Thoracic aorta (tissue), 2 donors: ENCODE measurements at regions not wholly inside any gene's neighbourhood (a gene's known extent, or its start where the extent isn't known, plus 50 kb on each side); places are given as distances from the start of the nearest gene placed in this dataset.

Experiments used
- ATAC-seq: fragments of 150-250 bp; one replicate; pipeline ENCODE4 v1.8.0; 2017; ENCODE audit warnings: low read depth; ENCODE audit not compliant: insufficient number of reproducible peaks, low FRiP score
- DNase-seq: peaks from one replicate; pipeline ENCODE4 v3.0.0-alpha.2; 2020; ENCODE audit warnings: low spot score
- H3K27ac ChIP-seq, 2 donors: fragments of 200-600 bp; sonication (generic); 1 replicate in 1 of 2; 2 replicates in 1 of 2; pipeline ENCODE4 v1.5.1; 2016; ENCODE audit warnings: mild to moderate bottlenecking in 2 of 2, moderate library complexity in 2 of 2
- H3K27me3 ChIP-seq: fragments of 200-600 bp; sonication (generic); replicated peaks from 2 replicates; pipeline ENCODE4 v1.6.0; 2016; ENCODE audit warnings: mild to moderate bottlenecking; ENCODE audit not compliant: insufficient read depth
- H3K36me3 ChIP-seq: fragments of 200-600 bp; sonication (generic); one replicate; pipeline ENCODE4 v1.5.1; 2016
- H3K4me1 ChIP-seq, 2 donors: fragments of 200-600 bp; sonication (generic); 1 replicate in 1 of 2; 2 replicates in 1 of 2; pipeline versions ENCODE4 v1.5.1 to v1.6.0; 2016; ENCODE audit warnings: low read depth in 2 of 2, mild to moderate bottlenecking in 1 of 2; ENCODE audit not compliant: control insufficient read depth in 1 of 2
- H3K4me3 ChIP-seq: fragments of 200-600 bp; sonication (generic); 2 replicates; pipeline ENCODE4 v1.5.1; 2016; ENCODE audit warnings: mild to moderate bottlenecking
- H3K9me3 ChIP-seq: fragments of 200-600 bp; sonication (generic); 2 replicates; pipeline ENCODE4 v1.5.1; 2016
- TF ChIP-seq, protein P1 (sequence below): fragments of 200-600 bp; sonication (generic); IDR thresholded peaks from one replicate; pipeline ENCODE4 v1.5.1; 2019; ENCODE audit warnings: antibody characterized with exemption

DNA sequence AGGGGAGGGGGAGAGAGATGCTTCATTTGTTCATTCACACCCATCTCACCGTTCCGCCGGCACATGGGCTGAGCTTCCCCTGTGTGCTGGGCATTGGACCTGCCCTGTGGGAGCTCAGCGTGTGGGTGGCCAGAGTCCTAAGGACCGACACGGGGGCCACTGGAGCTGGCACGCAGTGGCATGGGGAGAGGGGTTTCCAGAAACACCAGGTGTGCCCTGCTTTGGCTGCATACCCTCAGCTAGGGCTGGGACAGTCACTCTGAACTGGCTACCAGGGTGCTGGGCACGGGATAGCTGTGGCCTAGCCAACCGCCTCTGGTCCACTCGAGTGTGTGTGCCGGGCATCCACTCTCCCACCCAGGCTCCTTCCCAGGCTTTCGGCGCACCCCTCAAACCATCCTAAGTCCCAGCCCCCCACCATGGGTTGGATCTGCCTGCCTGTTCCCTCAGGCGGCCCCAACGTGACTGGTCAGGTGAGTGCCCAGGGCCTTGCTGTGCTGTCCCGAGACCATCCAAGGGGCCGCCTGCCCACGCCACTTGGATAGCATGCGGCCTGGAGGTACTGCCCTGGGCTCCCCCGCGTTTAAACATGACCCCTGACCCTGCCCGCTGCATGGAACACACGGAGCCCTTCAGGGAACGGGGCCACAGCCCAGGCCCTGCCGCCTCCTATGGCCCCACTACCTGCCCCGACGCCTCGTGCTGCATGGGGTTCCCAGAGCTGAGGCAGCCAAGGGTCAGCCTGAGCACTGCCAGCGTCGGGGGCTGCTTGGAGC is 51.6 kb upstream of the LINC01488 start:
- peaks cover 1% of the 10 kb centered on the region for H3K9me3 ChIP-seq
- H3K27ac ChIP-seq = no peak overlapping the region
- no peak overlapping the region for H3K4me3 ChIP-seq
- DNase-seq (no peak), ATAC-seq (no peak)
- H3K4me1 ChIP-seq = no peaks in the 10 kb centered on the region
- no peaks in the 10 kb centered on the region for H3K27me3 ChIP-seq
- H3K36me3 ChIP-seq = no peaks in the 10 kb centered on the region
- TF ChIP-seq, protein P1, sequence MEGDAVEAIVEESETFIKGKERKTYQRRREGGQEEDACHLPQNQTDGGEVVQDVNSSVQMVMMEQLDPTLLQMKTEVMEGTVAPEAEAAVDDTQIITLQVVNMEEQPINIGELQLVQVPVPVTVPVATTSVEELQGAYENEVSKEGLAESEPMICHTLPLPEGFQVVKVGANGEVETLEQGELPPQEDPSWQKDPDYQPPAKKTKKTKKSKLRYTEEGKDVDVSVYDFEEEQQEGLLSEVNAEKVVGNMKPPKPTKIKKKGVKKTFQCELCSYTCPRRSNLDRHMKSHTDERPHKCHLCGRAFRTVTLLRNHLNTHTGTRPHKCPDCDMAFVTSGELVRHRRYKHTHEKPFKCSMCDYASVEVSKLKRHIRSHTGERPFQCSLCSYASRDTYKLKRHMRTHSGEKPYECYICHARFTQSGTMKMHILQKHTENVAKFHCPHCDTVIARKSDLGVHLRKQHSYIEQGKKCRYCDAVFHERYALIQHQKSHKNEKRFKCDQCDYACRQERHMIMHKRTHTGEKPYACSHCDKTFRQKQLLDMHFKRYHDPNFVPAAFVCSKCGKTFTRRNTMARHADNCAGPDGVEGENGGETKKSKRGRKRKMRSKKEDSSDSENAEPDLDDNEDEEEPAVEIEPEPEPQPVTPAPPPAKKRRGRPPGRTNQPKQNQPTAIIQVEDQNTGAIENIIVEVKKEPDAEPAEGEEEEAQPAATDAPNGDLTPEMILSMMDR = no peak

DNA sequence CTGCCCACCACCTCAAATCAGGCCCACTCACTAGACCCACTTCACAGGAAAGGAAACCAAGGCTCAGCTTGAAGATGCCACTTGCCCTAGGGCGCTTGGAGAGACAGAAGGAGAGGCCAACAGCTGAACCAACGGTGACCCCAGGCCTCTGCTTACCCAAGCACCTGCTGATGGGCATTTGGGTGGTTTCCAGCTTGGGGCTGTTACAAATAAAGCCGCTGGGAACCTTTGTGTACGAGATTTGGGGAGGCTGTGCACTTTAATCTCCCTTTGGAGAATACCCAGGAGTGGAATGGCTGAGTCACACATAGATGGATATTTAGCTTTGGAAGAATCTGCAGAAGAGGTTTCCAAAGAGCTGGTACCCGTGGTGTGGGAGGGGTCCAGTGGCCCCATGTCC is 50.9 kb upstream of the LINC01488 start:
- H3K4me1 ChIP-seq = no peaks in the 10 kb centered on the region
- H3K27me3 ChIP-seq = no peaks in the 10 kb centered on the region
- H3K36me3 ChIP-seq = no peaks in the 10 kb centered on the region
- ATAC-seq (no peak), DNase-seq (no peak)
- no peak overlapping the region for H3K27ac ChIP-seq
- TF ChIP-seq, protein P1 = no peak
- H3K9me3 ChIP-seq = no peaks in the 10 kb centered on the region
- H3K4me3 ChIP-seq = no peak overlapping the region

DNA sequence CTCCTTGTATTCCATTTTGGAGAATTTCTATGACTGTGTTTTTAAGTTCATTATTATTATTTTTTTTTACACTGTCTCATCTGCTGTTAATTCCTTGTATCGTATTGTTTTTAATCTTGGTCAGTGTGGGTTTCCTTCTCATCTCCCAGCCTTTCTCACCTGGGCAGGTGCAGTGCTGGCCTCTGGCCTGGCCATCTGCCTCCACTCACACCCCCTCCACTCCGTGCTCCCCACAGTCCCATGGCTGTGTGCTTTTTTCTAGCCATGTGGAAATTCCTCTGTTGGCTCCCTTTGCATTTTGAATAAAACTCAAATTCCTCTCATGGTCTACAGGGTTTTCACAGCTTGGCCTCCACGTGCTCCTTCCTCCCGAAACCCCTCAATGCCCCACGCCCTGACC is 50.3 kb upstream of the LINC01488 start:
- DNase-seq (no peak), ATAC-seq (no peak)
- Histone ChIP-seq H3K27ac (no peak overlapping the region), H3K9me3 (no peaks in the 10 kb centered on the region), H3K4me1 (no peaks in the 10 kb centered on the region), H3K4me3 (no peak overlapping the region), H3K36me3 (no peaks in the 10 kb centered on the region), H3K27me3 (no peaks in the 10 kb centered on the region)
- TF ChIP-seq, protein P1 = no peak
